ENCODE measurements at regions not wholly inside any gene's neighbourhood (a gene's known extent, or its start where the extent isn't known, plus 50 kb on each side); places are given as distances from the start of the nearest gene placed in this dataset.

DNA sequence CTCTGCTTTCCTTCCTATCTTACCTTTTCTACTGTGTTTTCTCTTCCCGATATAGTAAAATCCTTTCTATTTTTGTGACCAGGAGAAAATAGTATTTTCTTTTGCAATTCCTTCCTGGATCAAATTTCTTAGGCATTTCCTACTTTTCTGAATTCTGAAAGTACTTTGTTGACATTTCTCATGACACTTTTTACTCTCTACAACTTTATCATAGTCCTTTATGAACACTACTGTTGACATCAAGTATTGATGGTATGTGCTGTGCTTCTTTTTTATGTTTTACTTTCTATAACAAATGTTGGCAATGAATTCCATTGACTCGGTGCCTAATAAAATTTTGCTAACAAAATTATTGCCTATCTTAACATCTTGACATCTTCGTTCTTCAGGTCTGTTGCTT, 217.7 kb upstream of the TCF4 start:
- no peak for TF ChIP-seq POLR2A (IDR thresholded peaks at IDR 0.05; ENCODE audit: low read depth, low read length)
- TF ChIP-seq TAF1 (IDR thresholded peaks at IDR 0.05; ENCODE audit: borderline replicate concordance, low read depth, low read length), result no peak
- no peak for TF ChIP-seq POLR2AphosphoS5 (IDR thresholded peaks at IDR 0.05; ENCODE audit: low read depth, low read length)

Measured in GM12892 (cell line).